GM21381 (cell line): ENCODE measurements at regions not wholly inside any gene's neighbourhood (a gene's known extent, or its start where the extent isn't known, plus 50 kb on each side); places are given as distances from the start of the nearest gene placed in this dataset.

Experiments used
- ATAC-seq: cut with Tn5 transposase; IDR thresholded peaks from one replicate; pipeline ENCODE4 v1.9.1; 2021; ENCODE audit warnings: mild to moderate bottlenecking, moderate library complexity; ENCODE audit not compliant: unreplicated experiment

- no peak for ATAC-seq
These were observed 243.7 kb upstream of the BMPER start for GRCh38 chr7:33661430-33662160.

GRCh38 chr7:33666531-33666930, 238.8 kb upstream of the BMPER start:
- no peak for ATAC-seq

- no peak for ATAC-seq
These were observed 238.1 kb upstream of the BMPER start for GRCh38 chr7:33667196-33667595.

GRCh38 chr7:33669251-33669670, 236.1 kb upstream of the BMPER start:
- no peak for ATAC-seq

GRCh38 chr7:33671531-33672262, 233.6 kb upstream of the BMPER start:
- ATAC-seq: peak; percentile 67

GRCh38 chr7:33673029-33673700, 232.2 kb upstream of the BMPER start:
- ATAC-seq: no peak

- no peak for ATAC-seq
These were observed 230.4 kb upstream of the BMPER start for GRCh38 chr7:33674804-33675411.

GRCh38 chr7:33677556-33677955, 227.8 kb upstream of the BMPER start:
- no peak for ATAC-seq

GRCh38 chr7:33678569-33679335, 226.6 kb upstream of the BMPER start:
- no peak for ATAC-seq

GRCh38 chr7:33680682-33681081, 224.7 kb upstream of the BMPER start:
- ATAC-seq: no peak

GRCh38 chr7:33685503-33685902, 219.8 kb upstream of the BMPER start:
- ATAC-seq: no peak

- no peak for ATAC-seq
These were observed 219.2 kb upstream of the BMPER start for GRCh38 chr7:33685981-33686683.

- ATAC-seq: no peak
These were observed 217.7 kb upstream of the BMPER start for GRCh38 chr7:33687625-33688024.

GRCh38 chr7:33691180-33691579, 214.2 kb upstream of the BMPER start:
- no peak for ATAC-seq

- no peak for ATAC-seq
These were observed 212.4 kb upstream of the BMPER start for GRCh38 chr7:33692956-33693355.

- no peak for ATAC-seq
These were observed 211.3 kb upstream of the BMPER start for GRCh38 chr7:33694006-33694405.

- no peak for ATAC-seq
These were observed 207.7 kb upstream of the BMPER start for GRCh38 chr7:33697616-33698015.

GRCh38 chr7:33698041-33698440, 207.3 kb upstream of the BMPER start:
- no peak for ATAC-seq

GRCh38 chr7:33698692-33699128, 206.6 kb upstream of the BMPER start:
- ATAC-seq: no peak
